Kidney glomerular epithelial cell (primary cell): ENCODE measurements at regions not wholly inside any gene's neighbourhood (a gene's known extent, or its start where the extent isn't known, plus 50 kb on each side); places are given as distances from the start of the nearest gene placed in this dataset.
A peak's percentile ranks its signal among the peaks of the same experiment; 100 is the strongest.

Source experiments
- DNase-seq: peaks from one replicate; lab custom pipeline; 2025; lab: John Stamatoyannopoulos, UW

GRCh38 chrX:39639871-39640270 is 457.9 kb downstream of the BCOR start:
- no peak for DNase-seq

GRCh38 chrX:39640866-39641265 is 456.9 kb downstream of the BCOR start:
- DNase-seq = no peak

- no peak for DNase-seq
These were observed 455.7 kb downstream of the BCOR start for GRCh38 chrX:39642071-39642470.

- DNase-seq = no peak
These were observed 454.2 kb downstream of the BCOR start for GRCh38 chrX:39643550-39643949.

- no peak for DNase-seq
These were observed 452.4 kb downstream of the BCOR start for GRCh38 chrX:39645178-39645895.

GRCh38 chrX:39648548-39649254 is 449.1 kb downstream of the BCOR start:
- no peak for DNase-seq

GRCh38 chrX:39650768-39651347 is 446.9 kb downstream of the BCOR start:
- no peak for DNase-seq

- DNase-seq = no peak
These were observed 445.4 kb downstream of the BCOR start for GRCh38 chrX:39652336-39652735.

- no peak for DNase-seq
These were observed 444.1 kb downstream of the BCOR start for GRCh38 chrX:39653691-39654090.

GRCh38 chrX:39654183-39654925 is 443.4 kb downstream of the BCOR start:
- DNase-seq = no peak

GRCh38 chrX:39654952-39655351 is 442.8 kb downstream of the BCOR start:
- DNase-seq = no peak

- DNase-seq = no peak
These were observed 436.4 kb downstream of the BCOR start for GRCh38 chrX:39661116-39661907.

GRCh38 chrX:39665830-39666518 is 431.8 kb downstream of the BCOR start:
- DNase-seq = peak; percentile 13

GRCh38 chrX:39667191-39667590 is 430.6 kb downstream of the BCOR start:
- no peak for DNase-seq

- DNase-seq = no peak
These were observed 429.8 kb downstream of the BCOR start for GRCh38 chrX:39667736-39668482.

GRCh38 chrX:39669668-39670067 is 428.1 kb downstream of the BCOR start:
- DNase-seq = no peak

GRCh38 chrX:39670281-39670680 is 427.5 kb downstream of the BCOR start:
- peak; percentile 4 for DNase-seq

GRCh38 chrX:39672405-39672804 is 425.4 kb downstream of the BCOR start:
- no peak for DNase-seq

- DNase-seq = no peak
These were observed 423.1 kb downstream of the BCOR start for GRCh38 chrX:39674490-39675161.

GRCh38 chrX:39675162-39675553 is 422.6 kb downstream of the BCOR start:
- no peak for DNase-seq
